ENCODE measurements at regions not wholly inside any gene's neighbourhood (a gene's known extent, or its start where the extent isn't known, plus 50 kb on each side); places are given as distances from the start of the nearest gene placed in this dataset.
A peak's percentile ranks its signal among the peaks of the same experiment; 100 is the strongest.

- no peak for TF ChIP-seq CTCF (IDR thresholded peaks at IDR 0.05)
- Histone ChIP-seq H3K27ac (no peak overlapping the region), H3K36me3 (no peaks in the 10 kb centered on the region), H3K4me1 (no peaks in the 10 kb centered on the region), H3K4me3 (no peak overlapping the region), H3K27me3 (no peaks in the 10 kb centered on the region), H3K9me3 (peaks cover 14 to 24% of the 10 kb centered on the region in 2 donors)
- intact Hi-C loops (cut with DNase I), result no loop called here
- peak in 1 of 2 donors; percentile 30 for DNase-seq (ENCODE audit: low spot score in 2 of 2)
Observed at GRCh38 chr7:157087646-157088045, 51.1 kb upstream of the UBE3C start.

- DNase-seq (ENCODE audit: low spot score in 2 of 2), result peak in 1 of 2 donors; percentile 8
- Histone ChIP-seq H3K9me3 (peaks cover 10 to 23% of the 10 kb centered on the region in 2 donors), H3K36me3 (no peaks in the 10 kb centered on the region), H3K27me3 (no peaks in the 10 kb centered on the region), H3K4me3 (no peak overlapping the region), H3K27ac (no peak overlapping the region), H3K4me1 (no peaks in the 10 kb centered on the region)
- intact Hi-C loops (cut with DNase I), result no loop called here
- no peak for TF ChIP-seq CTCF (IDR thresholded peaks at IDR 0.05)
Observed at GRCh38 chr7:157088136-157088535, 50.6 kb upstream of the UBE3C start.

All from ascending aorta (tissue), 2 donors.